Mammary epithelial cell (primary cell): ENCODE measurements at regions not wholly inside any gene's neighbourhood (a gene's known extent, or its start where the extent isn't known, plus 50 kb on each side); places are given as distances from the start of the nearest gene placed in this dataset.

Experiments used
- CTCF ChIP-seq, 2 donors: IDR thresholded peaks in 1 of 2; conservative IDR thresholded peaks in 1 of 2; 2 replicates each; pipeline ENCODE4 v1.5.1; 2011 to 2012; ENCODE audit warnings: inconsistent platforms in 2 of 2, low read length in 2 of 2, mild to moderate bottlenecking in 2 of 2, control low read depth in 1 of 2, low read depth in 1 of 2; ENCODE audit not compliant: insufficient read depth in 1 of 2; ENCODE audit errors: extremely low read depth in 1 of 2
- EZH2 ChIP-seq: IDR thresholded peaks from 2 replicates; pipeline ENCODE4 v1.6.1; 2012; ENCODE audit warnings: low read length, inconsistent platforms, borderline replicate concordance

- TF ChIP-seq CTCF (conservative IDR thresholded peaks at IDR 0.05 in 1 of 2, IDR thresholded peaks at IDR 0.05 in 1 of 2; ENCODE audit: extremely low read depth in 1 of 2, insufficient read depth in 1 of 2, low read depth in 1 of 2, low read length in 2 of 2) (no peak), EZH2 (no peak)
Measured at GRCh38 chr10:83577421-83577820, 561.9 kb upstream of the GHITM start.
